Stimulated activated CD4-positive, alpha-beta T cell treated with anti-CD3 and anti-CD28 coated beads, TNF-alpha, amount 100 ng/mL, for 48 hours (primary cell): ENCODE measurements at regions not wholly inside any gene's neighbourhood (a gene's known extent, or its start where the extent isn't known, plus 50 kb on each side); places are given as distances from the start of the nearest gene placed in this dataset.
"Not testable (repeated sequence)": the region's sequence is repeated elsewhere in the genome, so short reads cannot be mapped to it uniquely, and the experiment has no call there.

Experiments
- DNase-seq, 3 donors: peaks; one replicate each; pipeline ENCODE4 v3.0.0-alpha.2; 2020; ENCODE audit warnings: low read depth in 3 of 3

- no peak for DNase-seq
Observed at GRCh38 chr14:51342226-51342625, 102.2 kb downstream of the TMX1 start.

GRCh38 chr14:51351997-51352396, 112.0 kb downstream of the TMX1 start:
- no peak for DNase-seq

GRCh38 chr14:51353901-51354300, 113.9 kb downstream of the TMX1 start:
- no peak for DNase-seq

GRCh38 chr14:51354846-51355245, 114.8 kb downstream of the TMX1 start:
- no peak for DNase-seq

GRCh38 chr14:51356381-51356780, 116.3 kb downstream of the TMX1 start:
- DNase-seq: no peak

- DNase-seq: no peak
Observed at GRCh38 chr14:51357250-51357649, 117.2 kb downstream of the TMX1 start.

- DNase-seq: no peak
Observed at GRCh38 chr14:51360592-51360991, 120.5 kb downstream of the TMX1 start.

- DNase-seq: no peak
Observed at GRCh38 chr14:51365241-51365965, 125.4 kb downstream of the TMX1 start.

- not testable (repeated sequence) for DNase-seq
Observed at GRCh38 chr14:51366460-51366859, 126.4 kb downstream of the TMX1 start.

- not testable (repeated sequence) for DNase-seq
Observed at GRCh38 chr14:51366866-51367599, 127.0 kb downstream of the TMX1 start.

GRCh38 chr14:51367600-51367931, 127.5 kb downstream of the TMX1 start:
- DNase-seq: no peak

- no peak for DNase-seq
Observed at GRCh38 chr14:51368721-51369163, 128.7 kb downstream of the TMX1 start.

GRCh38 chr14:51369814-51370213, 129.8 kb downstream of the TMX1 start:
- DNase-seq: peak in 2 of 3 donors; percentile 1 to 2

GRCh38 chr14:51370758-51371386, 130.8 kb downstream of the TMX1 start:
- DNase-seq: no peak

GRCh38 chr14:51377186-51377585, 137.1 kb downstream of the TMX1 start:
- DNase-seq: not testable (repeated sequence)

GRCh38 chr14:51382506-51382905, 142.5 kb downstream of the TMX1 start:
- no peak for DNase-seq

- no peak for DNase-seq
Observed at GRCh38 chr14:51386411-51386810, 146.4 kb downstream of the TMX1 start.

- DNase-seq: no peak
Observed at GRCh38 chr14:51386983-51387735, 147.1 kb downstream of the TMX1 start.

- DNase-seq: no peak
Observed at GRCh38 chr14:51392416-51392815, 152.4 kb downstream of the TMX1 start.

- no peak for DNase-seq
Observed at GRCh38 chr14:51394384-51394783, 154.3 kb downstream of the TMX1 start.

GRCh38 chr14:51394804-51395203, 154.8 kb downstream of the TMX1 start:
- no peak for DNase-seq

- no peak for DNase-seq
Observed at GRCh38 chr14:51395361-51395849, 155.4 kb downstream of the TMX1 start.
